ENCODE measurements at regions not wholly inside any gene's neighbourhood (a gene's known extent, or its start where the extent isn't known, plus 50 kb on each side); places are given as distances from the start of the nearest gene placed in this dataset.

GRCh38 chr3:157695103-157695502 is 191.9 kb upstream of the VEPH1 start:
- H3K9me3 ChIP-seq (ENCODE audit: control insufficient read depth, low read depth, low read length) = no peaks in the 10 kb centered on the region
- no peaks in the 10 kb centered on the region for H3K27me3 ChIP-seq (ENCODE audit: control insufficient read depth, insufficient read depth, low read length)
- H3K4me3 ChIP-seq (ENCODE audit: low read length) = no peak overlapping the region
- no peak overlapping the region for H3K9ac ChIP-seq (ENCODE audit: low read length)
- no peaks in the 10 kb centered on the region for H3K4me1 ChIP-seq (ENCODE audit: control insufficient read depth, low read depth, low read length)
- H3K36me3 ChIP-seq (ENCODE audit: control insufficient read depth, low read depth, low read length) = no peaks in the 10 kb centered on the region
- H3K27ac ChIP-seq (ENCODE audit: low read length) = no peak overlapping the region

- no peaks in the 10 kb centered on the region for H3K9me3 ChIP-seq (ENCODE audit: control insufficient read depth, low read depth, low read length)
- H3K9ac ChIP-seq (ENCODE audit: low read length) = no peak overlapping the region
- no peaks in the 10 kb centered on the region for H3K27me3 ChIP-seq (ENCODE audit: control insufficient read depth, insufficient read depth, low read length)
- H3K27ac ChIP-seq (ENCODE audit: low read length) = no peak overlapping the region
- no peak overlapping the region for H3K4me3 ChIP-seq (ENCODE audit: low read length)
- H3K4me1 ChIP-seq (ENCODE audit: control insufficient read depth, low read depth, low read length) = no peaks in the 10 kb centered on the region
- no peaks in the 10 kb centered on the region for H3K36me3 ChIP-seq (ENCODE audit: control insufficient read depth, low read depth, low read length)
Observed at GRCh38 chr3:157693762-157694161, 190.5 kb upstream of the VEPH1 start.

DNA sequence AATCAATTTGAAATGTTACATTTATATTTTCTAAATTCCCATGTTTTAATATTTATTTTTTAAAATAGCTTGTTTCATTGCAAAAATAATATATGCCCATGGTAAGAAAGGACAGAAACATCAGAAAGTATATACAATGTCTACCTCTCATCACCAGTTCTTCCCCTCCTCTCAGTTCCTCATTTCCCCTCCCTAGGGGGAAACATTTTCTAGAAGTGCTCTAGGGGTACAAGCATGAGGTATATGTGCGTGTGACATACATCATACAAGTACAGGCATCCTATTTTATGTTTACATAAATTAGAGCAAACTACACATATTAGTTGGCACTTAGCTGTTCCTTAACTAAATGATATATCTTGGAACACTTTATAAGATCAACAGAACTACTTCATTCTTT is 189.3 kb upstream of the VEPH1 start:
- H3K27ac ChIP-seq (ENCODE audit: low read length) = no peak overlapping the region
- H3K9ac ChIP-seq (ENCODE audit: low read length) = no peak overlapping the region
- H3K4me1 ChIP-seq (ENCODE audit: control insufficient read depth, low read depth, low read length) = no peaks in the 10 kb centered on the region
- H3K36me3 ChIP-seq (ENCODE audit: control insufficient read depth, low read depth, low read length) = no peaks in the 10 kb centered on the region
- H3K27me3 ChIP-seq (ENCODE audit: control insufficient read depth, insufficient read depth, low read length) = no peaks in the 10 kb centered on the region
- H3K4me3 ChIP-seq (ENCODE audit: low read length) = no peak overlapping the region
- H3K9me3 ChIP-seq (ENCODE audit: control insufficient read depth, low read depth, low read length) = no peaks in the 10 kb centered on the region

- Histone ChIP-seq H3K4me1 (ENCODE audit: control insufficient read depth, low read depth, low read length) (no peaks in the 10 kb centered on the region), H3K27ac (ENCODE audit: low read length) (no peak overlapping the region), H3K9me3 (ENCODE audit: control insufficient read depth, low read depth, low read length) (no peaks in the 10 kb centered on the region), H3K36me3 (ENCODE audit: control insufficient read depth, low read depth, low read length) (no peaks in the 10 kb centered on the region), H3K27me3 (ENCODE audit: control insufficient read depth, insufficient read depth, low read length) (no peaks in the 10 kb centered on the region), H3K4me3 (ENCODE audit: low read length) (no peak overlapping the region), H3K9ac (ENCODE audit: low read length) (no peak overlapping the region)
Observed at GRCh38 chr3:157683668-157684067, 180.5 kb upstream of the VEPH1 start.

DNA sequence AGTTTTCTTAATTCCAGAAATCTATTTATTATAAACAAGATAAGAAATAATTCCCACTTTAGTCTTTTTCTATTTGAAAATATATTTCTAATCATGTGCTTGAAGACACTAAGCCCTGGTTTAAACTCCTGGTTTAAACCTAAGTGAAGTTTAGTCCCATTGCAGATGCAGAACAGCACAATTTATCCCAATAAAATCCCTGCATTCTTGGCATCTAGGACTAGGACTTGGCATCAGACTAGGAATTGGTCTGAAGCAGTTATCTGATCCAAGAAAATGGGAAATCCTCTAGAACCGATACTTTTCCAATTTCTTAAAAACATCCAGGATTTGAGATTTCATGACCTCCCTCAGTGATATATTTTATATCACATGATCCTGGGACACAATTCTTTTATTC is 168.8 kb upstream of the VEPH1 start:
- H3K27ac ChIP-seq (ENCODE audit: low read length) = no peak overlapping the region
- H3K9ac ChIP-seq (ENCODE audit: low read length) = no peak overlapping the region
- H3K4me3 ChIP-seq (ENCODE audit: low read length) = no peak overlapping the region
- H3K27me3 ChIP-seq (ENCODE audit: control insufficient read depth, insufficient read depth, low read length) = no peaks in the 10 kb centered on the region
- H3K4me1 ChIP-seq (ENCODE audit: control insufficient read depth, low read depth, low read length) = no peaks in the 10 kb centered on the region
- no peaks in the 10 kb centered on the region for H3K36me3 ChIP-seq (ENCODE audit: control insufficient read depth, low read depth, low read length)
- H3K9me3 ChIP-seq (ENCODE audit: control insufficient read depth, low read depth, low read length) = no peaks in the 10 kb centered on the region

GRCh38 chr3:157671656-157672055 is 168.4 kb upstream of the VEPH1 start:
- H3K36me3 ChIP-seq (ENCODE audit: control insufficient read depth, low read depth, low read length) = no peaks in the 10 kb centered on the region
- no peak overlapping the region for H3K9ac ChIP-seq (ENCODE audit: low read length)
- no peak overlapping the region for H3K27ac ChIP-seq (ENCODE audit: low read length)
- no peaks in the 10 kb centered on the region for H3K4me1 ChIP-seq (ENCODE audit: control insufficient read depth, low read depth, low read length)
- no peaks in the 10 kb centered on the region for H3K9me3 ChIP-seq (ENCODE audit: control insufficient read depth, low read depth, low read length)
- H3K4me3 ChIP-seq (ENCODE audit: low read length) = no peak overlapping the region
- no peaks in the 10 kb centered on the region for H3K27me3 ChIP-seq (ENCODE audit: control insufficient read depth, insufficient read depth, low read length)

GRCh38 chr3:157669416-157669815 is 166.2 kb upstream of the VEPH1 start:
- no peaks in the 10 kb centered on the region for H3K9me3 ChIP-seq (ENCODE audit: control insufficient read depth, low read depth, low read length)
- H3K27ac ChIP-seq (ENCODE audit: low read length) = no peak overlapping the region
- no peak overlapping the region for H3K9ac ChIP-seq (ENCODE audit: low read length)
- no peaks in the 10 kb centered on the region for H3K36me3 ChIP-seq (ENCODE audit: control insufficient read depth, low read depth, low read length)
- no peak overlapping the region for H3K4me3 ChIP-seq (ENCODE audit: low read length)
- no peaks in the 10 kb centered on the region for H3K27me3 ChIP-seq (ENCODE audit: control insufficient read depth, insufficient read depth, low read length)
- no peaks in the 10 kb centered on the region for H3K4me1 ChIP-seq (ENCODE audit: control insufficient read depth, low read depth, low read length)

GRCh38 chr3:157667493-157667892 is 164.3 kb upstream of the VEPH1 start:
- no peaks in the 10 kb centered on the region for H3K9me3 ChIP-seq (ENCODE audit: control insufficient read depth, low read depth, low read length)
- H3K27ac ChIP-seq (ENCODE audit: low read length) = no peak overlapping the region
- H3K9ac ChIP-seq (ENCODE audit: low read length) = no peak overlapping the region
- H3K27me3 ChIP-seq (ENCODE audit: control insufficient read depth, insufficient read depth, low read length) = no peaks in the 10 kb centered on the region
- H3K36me3 ChIP-seq (ENCODE audit: control insufficient read depth, low read depth, low read length) = no peaks in the 10 kb centered on the region
- no peak overlapping the region for H3K4me3 ChIP-seq (ENCODE audit: low read length)
- no peaks in the 10 kb centered on the region for H3K4me1 ChIP-seq (ENCODE audit: control insufficient read depth, low read depth, low read length)

- H3K4me3 ChIP-seq (ENCODE audit: low read length) = no peak overlapping the region
Observed at GRCh38 chr3:157662171-157662570, 159.0 kb upstream of the VEPH1 start.

GRCh38 chr3:157660847-157661246 is 157.6 kb upstream of the VEPH1 start:
- H3K4me3 ChIP-seq (ENCODE audit: low read length) = no peak overlapping the region
- H3K27me3 ChIP-seq (ENCODE audit: control insufficient read depth, insufficient read depth, low read length) = no peaks in the 10 kb centered on the region
- no peak overlapping the region for H3K27ac ChIP-seq (ENCODE audit: low read length)
- H3K9me3 ChIP-seq (ENCODE audit: control insufficient read depth, low read depth, low read length) = no peaks in the 10 kb centered on the region
- no peak overlapping the region for H3K9ac ChIP-seq (ENCODE audit: low read length)
- no peaks in the 10 kb centered on the region for H3K4me1 ChIP-seq (ENCODE audit: control insufficient read depth, low read depth, low read length)
- H3K36me3 ChIP-seq (ENCODE audit: control insufficient read depth, low read depth, low read length) = no peaks in the 10 kb centered on the region

More at GRCh38 chr3:157662171-157662570, 159.0 kb upstream of the VEPH1 start:
- Histone ChIP-seq H3K36me3 (ENCODE audit: control insufficient read depth, low read depth, low read length) (no peaks in the 10 kb centered on the region), H3K9me3 (ENCODE audit: control insufficient read depth, low read depth, low read length) (no peaks in the 10 kb centered on the region), H3K27me3 (ENCODE audit: control insufficient read depth, insufficient read depth, low read length) (no peaks in the 10 kb centered on the region), H3K9ac (ENCODE audit: low read length) (no peak overlapping the region), H3K4me1 (ENCODE audit: control insufficient read depth, low read depth, low read length) (no peaks in the 10 kb centered on the region), H3K27ac (ENCODE audit: low read length) (no peak overlapping the region)

- Histone ChIP-seq H3K27me3 (ENCODE audit: control insufficient read depth, insufficient read depth, low read length) (no peaks in the 10 kb centered on the region), H3K27ac (ENCODE audit: low read length) (no peak overlapping the region), H3K4me1 (ENCODE audit: control insufficient read depth, low read depth, low read length) (no peaks in the 10 kb centered on the region), H3K9me3 (ENCODE audit: control insufficient read depth, low read depth, low read length) (no peaks in the 10 kb centered on the region), H3K4me3 (ENCODE audit: low read length) (no peak overlapping the region), H3K36me3 (ENCODE audit: control insufficient read depth, low read depth, low read length) (no peaks in the 10 kb centered on the region), H3K9ac (ENCODE audit: low read length) (no peak overlapping the region)
Observed at GRCh38 chr3:157652366-157652765, 149.2 kb upstream of the VEPH1 start.

GRCh38 chr3:157650699-157651098 is 147.5 kb upstream of the VEPH1 start:
- Histone ChIP-seq H3K27me3 (ENCODE audit: control insufficient read depth, insufficient read depth, low read length) (no peaks in the 10 kb centered on the region), H3K9me3 (ENCODE audit: control insufficient read depth, low read depth, low read length) (no peaks in the 10 kb centered on the region), H3K27ac (ENCODE audit: low read length) (no peak overlapping the region), H3K36me3 (ENCODE audit: control insufficient read depth, low read depth, low read length) (no peaks in the 10 kb centered on the region), H3K9ac (ENCODE audit: low read length) (no peak overlapping the region), H3K4me1 (ENCODE audit: control insufficient read depth, low read depth, low read length) (no peaks in the 10 kb centered on the region), H3K4me3 (ENCODE audit: low read length) (no peak overlapping the region)
